Fibroblast of skin of abdomen (primary cell): ENCODE measurements at regions not wholly inside any gene's neighbourhood (a gene's known extent, or its start where the extent isn't known, plus 50 kb on each side); places are given as distances from the start of the nearest gene placed in this dataset.

Experiments used
- DNase-seq: peaks from one replicate; pipeline ENCODE4 v3.0.0-alpha.2; 2013

- DNase-seq: no peak
Observed at GRCh38 chr13:30105381-30105780, 202.0 kb downstream of the KATNAL1 start.

GRCh38 chr13:30103161-30103840, 204.1 kb downstream of the KATNAL1 start:
- peak; percentile 42 for DNase-seq

- no peak for DNase-seq
Observed at GRCh38 chr13:30100226-30100625, 207.1 kb downstream of the KATNAL1 start.

GRCh38 chr13:30097701-30098100, 209.7 kb downstream of the KATNAL1 start:
- no peak for DNase-seq

GRCh38 chr13:30097089-30097488, 210.3 kb downstream of the KATNAL1 start:
- no peak for DNase-seq

GRCh38 chr13:30094015-30094414, 213.3 kb downstream of the KATNAL1 start:
- no peak for DNase-seq

GRCh38 chr13:30093236-30093635, 214.1 kb downstream of the KATNAL1 start:
- DNase-seq: no peak

- no peak for DNase-seq
Observed at GRCh38 chr13:30091691-30092090, 215.7 kb downstream of the KATNAL1 start.

- DNase-seq: no peak
Observed at GRCh38 chr13:30091035-30091434, 216.3 kb downstream of the KATNAL1 start.

- DNase-seq: no peak
Observed at GRCh38 chr13:30088312-30088855, 219.0 kb downstream of the KATNAL1 start.

GRCh38 chr13:30085087-30085486, 222.3 kb downstream of the KATNAL1 start:
- DNase-seq: no peak

GRCh38 chr13:30082391-30082790, 225.0 kb downstream of the KATNAL1 start:
- DNase-seq: no peak

GRCh38 chr13:30081331-30081730, 226.0 kb downstream of the KATNAL1 start:
- DNase-seq: no peak

GRCh38 chr13:30079501-30079900, 227.8 kb downstream of the KATNAL1 start:
- no peak for DNase-seq

GRCh38 chr13:30078059-30078458, 227.6 kb upstream of the UBL3 start:
- DNase-seq: no peak

GRCh38 chr13:30077240-30077735, 226.9 kb upstream of the UBL3 start:
- no peak for DNase-seq

- no peak for DNase-seq
Observed at GRCh38 chr13:30074955-30075614, 224.7 kb upstream of the UBL3 start.

- no peak for DNase-seq
Observed at GRCh38 chr13:30074431-30074830, 224.0 kb upstream of the UBL3 start.

GRCh38 chr13:30072818-30073186, 222.4 kb upstream of the UBL3 start:
- DNase-seq: no peak

GRCh38 chr13:30071969-30072817, 221.8 kb upstream of the UBL3 start:
- no peak for DNase-seq

- no peak for DNase-seq
Observed at GRCh38 chr13:30065181-30065580, 214.8 kb upstream of the UBL3 start.

- no peak for DNase-seq
Observed at GRCh38 chr13:30063892-30064291, 213.5 kb upstream of the UBL3 start.

GRCh38 chr13:30061217-30061616, 210.8 kb upstream of the UBL3 start:
- DNase-seq: no peak
